ENCODE measurements at regions not wholly inside any gene's neighbourhood (a gene's known extent, or its start where the extent isn't known, plus 50 kb on each side); places are given as distances from the start of the nearest gene placed in this dataset.

DNA sequence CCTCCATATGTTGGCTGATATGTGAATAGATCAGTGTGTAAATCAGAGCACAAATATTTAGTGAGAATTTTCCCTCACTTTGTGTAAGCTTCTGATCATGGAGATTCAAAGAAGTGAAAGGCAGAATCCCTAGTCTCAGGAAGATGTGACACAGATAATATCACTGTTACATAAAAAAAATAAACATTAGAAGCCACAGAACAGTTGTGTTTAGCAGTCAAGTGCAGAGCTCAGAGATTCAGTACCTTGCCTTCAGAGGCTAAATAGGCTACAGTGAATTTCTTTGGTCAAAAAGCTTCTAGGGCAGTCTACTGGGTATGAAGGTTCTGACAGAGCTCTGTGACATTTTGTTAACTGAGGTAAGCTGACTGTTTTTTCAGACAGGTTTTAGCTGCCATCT lies 591.5 kb downstream of the METTL15 start:
- intact Hi-C loops (cut with micrococcal nuclease) = no loop called here

GRCh38 chr11:28697920-28698827 lies 590.0 kb downstream of the METTL15 start:
- intact Hi-C loops (cut with micrococcal nuclease) = loop anchor here (1.0 kb wide), 1 partner anchor 999 kb away; no protein-coding TSS in a partner anchor

GRCh38 chr11:28696591-28696990 lies 588.4 kb downstream of the METTL15 start:
- intact Hi-C loops (cut with micrococcal nuclease) = no loop called here

GRCh38 chr11:28690746-28691145 lies 582.6 kb downstream of the METTL15 start:
- intact Hi-C loops (cut with micrococcal nuclease) = no loop called here

DNA sequence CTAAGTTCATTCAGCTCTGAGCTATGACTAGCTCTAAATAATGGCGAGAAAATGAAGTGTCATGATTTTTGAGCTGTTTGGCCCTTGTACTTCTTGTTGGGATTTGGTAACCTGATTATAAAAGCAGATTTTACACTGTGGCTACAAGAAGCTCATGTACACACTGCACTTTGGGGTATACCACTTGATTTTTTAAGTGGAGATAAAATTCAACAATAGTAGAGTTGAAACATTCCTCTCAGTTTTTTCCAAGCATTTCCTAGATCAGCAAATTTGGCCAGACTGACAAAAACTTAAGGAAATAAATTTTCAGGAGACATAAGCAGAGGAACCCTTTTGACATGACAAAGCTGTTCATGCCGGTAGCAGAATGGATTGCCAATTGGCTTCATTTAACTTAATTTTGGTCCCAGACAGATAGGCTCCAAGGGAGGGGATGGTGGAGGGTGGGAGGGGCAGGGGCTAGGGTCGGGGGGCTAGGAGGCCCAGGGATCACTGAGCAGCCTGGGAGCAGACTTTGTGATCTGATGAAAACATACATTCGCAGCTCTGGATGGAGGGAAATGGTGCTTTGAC lies 575.9 kb downstream of the METTL15 start:
- intact Hi-C loops (cut with micrococcal nuclease) = no loop called here

DNA sequence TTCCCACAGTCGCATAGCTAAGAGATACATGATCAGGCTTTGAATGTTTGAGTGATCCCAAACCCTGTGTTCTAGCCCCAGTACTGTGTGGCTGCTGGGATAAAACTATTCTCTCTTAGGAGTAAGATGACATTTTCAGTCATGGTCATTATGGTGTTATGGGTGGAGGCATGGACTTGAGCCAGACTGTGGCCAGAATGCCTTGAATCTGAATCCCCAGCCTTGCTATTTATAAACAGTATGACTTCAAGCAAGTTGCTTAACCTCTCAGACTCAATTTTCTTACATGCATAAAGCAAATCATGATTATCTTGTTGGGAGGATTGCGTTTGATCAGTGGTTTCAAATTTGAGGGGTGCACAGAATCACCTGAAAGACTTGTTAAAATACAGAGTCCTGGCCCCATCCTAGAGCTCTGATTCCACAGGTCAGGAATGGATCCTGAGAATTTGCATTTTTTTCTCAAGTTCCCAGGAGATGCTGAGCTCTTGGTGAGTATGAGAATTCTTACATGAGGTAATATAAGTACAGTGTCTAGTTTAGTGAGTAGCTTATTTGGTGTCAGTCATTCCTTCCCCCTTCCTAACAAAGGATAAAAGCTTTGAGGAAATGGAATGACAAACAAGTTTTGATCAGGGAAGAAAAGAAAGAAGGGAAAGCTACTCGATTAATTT lies 571.7 kb downstream of the METTL15 start:
- intact Hi-C loops (cut with micrococcal nuclease) = no loop called here

DNA sequence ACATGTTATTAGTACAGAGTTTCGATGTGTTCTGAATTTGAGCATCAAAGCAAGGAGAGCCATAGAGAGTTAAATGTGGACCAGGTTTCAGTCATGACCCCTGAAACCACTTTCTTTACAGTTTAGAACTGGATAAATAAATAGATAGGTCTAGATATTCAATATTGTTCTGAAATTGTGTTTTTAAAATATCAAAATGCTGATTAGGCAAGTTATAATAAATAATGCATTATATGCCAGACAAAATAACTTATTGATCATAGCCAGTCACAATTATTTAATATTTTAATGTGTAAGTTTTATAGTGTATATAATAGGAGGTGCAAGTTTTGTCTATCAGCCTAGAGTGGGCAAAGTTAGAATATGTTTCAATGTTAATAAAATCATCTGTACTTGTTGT lies 569.5 kb downstream of the METTL15 start:
- intact Hi-C loops (cut with micrococcal nuclease) = no loop called here

DNA sequence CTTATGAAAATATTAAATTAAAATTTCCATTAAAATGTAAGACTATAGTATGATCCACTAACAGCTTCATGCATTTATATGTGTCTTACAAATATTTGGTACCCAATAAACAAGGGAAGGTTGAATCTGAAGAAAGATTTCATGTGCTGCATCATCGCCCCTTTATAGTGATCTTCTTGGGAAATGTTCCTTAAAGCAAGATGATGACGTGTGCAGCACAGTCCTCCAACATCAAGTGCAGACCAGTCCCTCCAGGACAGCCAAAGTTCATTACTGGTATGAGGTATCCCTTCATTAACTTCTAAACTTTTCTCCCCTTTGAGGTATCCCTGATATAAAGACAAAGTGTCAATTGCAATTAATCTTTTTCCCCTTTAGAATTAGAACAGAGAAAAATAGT lies 567.0 kb downstream of the METTL15 start:
- intact Hi-C loops (cut with micrococcal nuclease) = no loop called here

DNA sequence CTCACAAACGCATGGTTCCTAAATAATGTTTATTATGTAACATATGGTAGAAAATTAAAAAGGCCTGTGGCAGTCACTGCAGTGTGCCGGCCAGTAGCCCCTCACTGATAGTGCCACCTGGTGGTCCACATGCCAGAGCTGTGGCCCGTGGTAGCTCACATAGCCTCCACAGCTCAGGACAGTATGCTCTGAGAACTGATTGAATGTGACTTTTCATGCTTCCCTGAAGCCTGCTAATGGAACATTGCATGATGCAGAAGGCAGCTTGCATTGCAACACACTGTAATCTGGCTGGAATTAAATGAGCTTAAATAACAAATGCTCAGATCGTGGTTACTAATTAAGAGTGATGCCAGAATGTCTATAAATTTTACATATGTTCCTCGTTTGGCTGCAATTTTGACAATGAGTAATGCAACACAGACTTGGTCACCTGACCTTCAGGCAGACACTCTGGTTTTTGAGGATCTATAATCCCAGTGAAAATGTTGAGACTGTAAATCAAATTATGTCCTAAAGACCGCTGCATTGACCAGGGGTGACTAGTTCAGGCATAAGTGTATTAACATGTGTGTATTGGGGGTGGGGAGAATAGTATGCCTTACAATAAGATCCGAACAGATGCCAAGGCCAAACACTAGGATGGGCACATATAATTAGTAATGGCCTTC lies 566.4 kb downstream of the METTL15 start:
- intact Hi-C loops (cut with micrococcal nuclease) = no loop called here

DNA sequence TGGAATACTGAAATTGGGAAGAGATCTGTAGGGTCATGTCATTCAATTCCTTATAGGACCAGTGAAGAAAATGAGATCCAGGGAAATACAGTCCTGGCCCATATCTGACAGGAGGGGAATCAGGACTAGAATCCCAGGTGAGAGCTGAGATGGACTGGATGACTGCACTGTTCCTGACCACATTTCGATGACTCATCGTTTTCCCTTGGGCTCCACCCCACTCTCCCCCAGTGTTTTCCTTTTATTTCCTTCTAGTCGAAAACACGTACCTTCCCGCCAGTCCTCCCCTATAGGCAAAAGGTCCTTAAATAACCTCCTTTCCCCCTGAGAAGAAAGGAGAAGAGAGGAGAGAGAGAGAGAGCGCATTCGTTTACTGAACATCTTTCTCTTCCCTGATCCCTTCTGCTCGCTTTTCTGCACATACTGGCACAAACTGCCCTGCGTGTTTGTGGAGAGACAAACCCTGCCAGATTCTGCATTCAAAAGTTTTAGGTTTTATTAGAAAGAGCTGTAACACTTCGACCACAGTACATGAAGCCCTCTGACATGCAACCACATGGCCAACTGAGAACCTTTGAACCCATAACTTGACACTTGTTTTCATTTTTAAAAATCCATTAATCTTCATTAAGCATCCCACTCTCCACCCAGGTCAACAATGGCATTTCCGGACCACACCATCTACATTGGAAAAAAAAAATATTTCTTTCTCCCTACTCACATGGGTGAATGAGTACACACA lies 565.7 kb downstream of the METTL15 start:
- intact Hi-C loops (cut with micrococcal nuclease) = no loop called here

DNA sequence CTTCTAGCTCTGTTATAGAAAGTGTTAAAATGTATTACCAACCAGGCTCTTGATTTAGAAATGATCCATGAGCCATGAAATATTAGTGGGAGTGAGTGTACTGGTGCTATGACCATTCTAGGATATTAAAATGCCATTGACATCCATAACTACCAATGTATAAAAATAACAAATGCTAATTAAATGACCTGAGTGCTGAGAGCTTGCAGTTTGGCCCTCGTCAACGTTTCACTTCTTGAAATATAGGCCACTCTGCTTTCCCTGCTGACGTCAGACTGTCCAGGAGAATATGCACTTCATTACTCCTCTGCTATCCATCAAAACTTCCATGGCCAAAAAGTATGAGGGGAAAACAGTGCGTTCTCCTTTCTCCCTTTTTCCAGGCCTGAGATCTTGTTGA lies 563.1 kb downstream of the METTL15 start:
- intact Hi-C loops (cut with micrococcal nuclease) = no loop called here

GRCh38 chr11:28666632-28667031 lies 558.4 kb downstream of the METTL15 start:
- intact Hi-C loops (cut with micrococcal nuclease) = no loop called here

GRCh38 chr11:28659716-28660348 lies 551.6 kb downstream of the METTL15 start:
- intact Hi-C loops (cut with micrococcal nuclease) = no loop called here

DNA sequence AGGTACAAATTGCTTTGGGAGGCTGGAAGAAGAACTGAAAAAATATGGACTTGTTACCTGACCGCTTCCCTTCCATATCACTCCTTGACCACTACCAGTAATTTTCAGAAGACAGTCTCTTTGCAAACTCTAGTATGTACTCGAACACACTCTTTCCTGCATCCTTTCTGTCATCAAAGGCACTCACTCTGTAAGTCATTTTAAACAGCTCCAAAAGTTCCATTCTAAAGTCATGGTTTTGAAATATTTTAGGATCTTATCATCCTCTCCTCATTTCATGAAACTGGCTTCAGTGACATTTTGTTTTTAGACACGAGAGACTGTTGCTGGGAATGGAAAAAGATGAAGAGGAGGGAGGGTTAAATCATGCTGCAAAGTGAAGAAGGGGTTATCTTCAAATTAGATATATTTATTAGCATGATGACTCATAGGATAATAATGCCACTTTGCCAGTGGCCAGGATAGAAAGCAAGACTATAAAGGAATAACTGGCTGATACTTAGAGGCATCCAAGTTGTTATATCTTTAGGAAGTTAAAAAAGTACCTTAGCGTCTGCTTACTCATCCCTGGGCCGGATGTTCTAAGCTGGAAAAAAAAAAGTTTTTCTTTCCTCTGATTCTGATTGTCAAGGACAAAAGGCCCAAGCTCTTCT lies 549.3 kb downstream of the METTL15 start:
- intact Hi-C loops (cut with micrococcal nuclease) = no loop called here

DNA sequence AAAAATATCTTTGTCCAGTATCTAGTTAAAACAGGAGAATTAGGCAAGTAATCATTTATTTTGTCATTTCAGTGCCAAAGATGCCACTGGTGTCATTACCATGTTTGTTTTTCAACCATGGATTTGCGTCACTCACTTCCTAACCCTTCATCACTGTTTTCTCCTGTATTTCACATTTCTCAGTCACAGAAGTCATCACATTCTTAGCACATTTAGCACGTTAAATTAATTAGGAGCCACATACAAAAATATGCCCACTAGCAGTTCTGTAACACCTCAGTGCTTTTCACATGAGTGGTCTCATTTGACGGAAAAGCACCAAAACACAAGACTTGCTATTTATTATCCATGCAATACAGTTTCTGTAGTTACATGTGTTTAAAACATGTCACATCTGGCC lies 546.0 kb downstream of the METTL15 start:
- intact Hi-C loops (cut with micrococcal nuclease) = no loop called here

GRCh38 chr11:28649922-28650321 lies 541.7 kb downstream of the METTL15 start:
- intact Hi-C loops (cut with micrococcal nuclease) = no loop called here

- intact Hi-C loops (cut with micrococcal nuclease) = no loop called here
Observed at GRCh38 chr11:28636566-28636965, 528.4 kb downstream of the METTL15 start.

DNA sequence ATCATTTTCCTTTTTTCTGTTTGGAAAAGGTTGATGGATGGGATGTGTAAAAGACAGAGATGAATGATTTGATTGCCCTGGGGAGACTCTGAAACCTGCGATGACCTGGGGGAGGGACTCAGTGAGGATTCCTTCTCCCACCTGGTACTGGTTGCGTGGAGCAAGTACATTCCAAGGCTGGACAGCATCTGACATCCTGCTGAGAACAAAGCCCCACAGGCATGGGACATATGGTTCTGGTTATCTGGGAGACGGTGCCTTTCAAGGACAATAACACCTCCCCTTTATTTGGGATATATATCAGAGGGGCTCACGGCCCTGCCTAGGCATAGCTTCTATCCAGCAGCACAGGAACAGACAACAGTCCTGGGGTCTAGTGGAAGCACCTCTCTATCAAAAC lies 527.8 kb downstream of the METTL15 start:
- intact Hi-C loops (cut with micrococcal nuclease) = no loop called here

DNA sequence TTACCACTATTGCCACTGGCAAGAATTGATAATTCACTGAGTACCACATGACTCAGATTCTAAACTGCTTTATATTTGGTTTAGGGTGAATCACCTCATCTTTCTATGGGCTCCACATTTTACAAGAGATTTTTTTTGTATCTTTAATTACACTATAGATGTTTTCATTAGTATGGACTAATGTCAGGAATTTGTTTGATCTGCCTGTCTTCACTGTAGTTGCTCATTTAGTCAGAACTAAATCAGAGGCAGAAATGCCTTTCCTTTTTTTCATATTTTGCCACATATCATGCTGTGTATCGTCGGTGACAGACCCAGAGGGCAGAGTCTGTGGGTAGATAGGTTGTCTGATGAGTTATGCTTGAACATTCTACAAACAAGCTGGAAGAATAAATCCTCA lies 524.1 kb downstream of the METTL15 start:
- intact Hi-C loops (cut with micrococcal nuclease) = no loop called here

GRCh38 chr11:28631148-28631547 lies 523.0 kb downstream of the METTL15 start:
- intact Hi-C loops (cut with micrococcal nuclease) = no loop called here
